ENCODE measurements at regions not wholly inside any gene's neighbourhood (a gene's known extent, or its start where the extent isn't known, plus 50 kb on each side); places are given as distances from the start of the nearest gene placed in this dataset.
"Not testable (repeated sequence)": the region's sequence is repeated elsewhere in the genome, so short reads cannot be mapped to it uniquely, and the experiment has no call there.

GRCh38 chr12:83896416-83896815, 1016.2 kb downstream of the SLC6A15 start:
- Histone ChIP-seq H3K4me3 (no peak overlapping the region), H3K4me1 (no peaks in the 10 kb centered on the region), H3K27ac (no peak overlapping the region), H3K9me3 (no peaks in the 10 kb centered on the region), H3K36me3 (no peaks in the 10 kb centered on the region), H3K27me3 (no peaks in the 10 kb centered on the region)
- ATAC-seq (no peak), DNase-seq (no peak)
- 24% methylated on average over 2 of the region's 2 CpGs for WGBS (ENCODE audit: insufficient coverage, low coverage, low lambda C conversion rate, missing lambda C conversion rate)
- intact Hi-C loops (cut with DNase I), result no loop called here
- no peak for TF ChIP-seq POLR2A (IDR thresholded peaks at IDR 0.05)
- no peak for TF ChIP-seq CTCF (IDR thresholded peaks at IDR 0.05)

DNA sequence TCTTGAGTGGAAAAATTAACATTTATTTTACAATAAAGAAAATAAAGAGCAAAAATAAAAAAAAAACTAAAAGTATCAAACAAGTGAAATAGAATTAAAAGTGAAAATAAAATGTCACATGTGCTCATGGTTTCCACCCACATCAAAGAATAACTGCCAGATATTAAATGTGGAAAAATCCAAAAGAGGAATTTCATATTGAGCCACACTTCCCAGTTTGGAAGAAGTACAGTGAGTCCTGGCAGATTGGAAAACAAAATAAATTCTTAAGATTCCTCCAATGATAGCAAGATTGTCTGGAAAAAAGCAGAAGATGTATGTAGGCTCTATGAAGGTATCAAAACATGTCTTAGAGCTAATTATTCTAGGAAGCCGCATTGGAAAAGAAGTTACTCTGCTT, 1019.5 kb downstream of the SLC6A15 start:
- Histone ChIP-seq H3K36me3 (no peaks in the 10 kb centered on the region), H3K4me1 (no peaks in the 10 kb centered on the region), H3K27me3 (no peaks in the 10 kb centered on the region), H3K9me3 (no peaks in the 10 kb centered on the region), H3K27ac (no peak overlapping the region), H3K4me3 (no peak overlapping the region)
- no peak for ATAC-seq
- no peak for DNase-seq
- TF ChIP-seq POLR2A (IDR thresholded peaks at IDR 0.05) (no peak), CTCF (IDR thresholded peaks at IDR 0.05) (no peak)
- intact Hi-C loops (cut with DNase I), result no loop called here
- WGBS (ENCODE audit: insufficient coverage, low coverage, low lambda C conversion rate, missing lambda C conversion rate), result 15% methylated on average over 1 of the region's 1 CpG

GRCh38 chr12:83889745-83890144, 1022.9 kb downstream of the SLC6A15 start:
- no peak for DNase-seq
- Histone ChIP-seq H3K27me3 (no peaks in the 10 kb centered on the region), H3K9me3 (no peaks in the 10 kb centered on the region), H3K27ac (no peak overlapping the region), H3K36me3 (no peaks in the 10 kb centered on the region), H3K4me3 (no peak overlapping the region), H3K4me1 (no peaks in the 10 kb centered on the region)
- no peak for ATAC-seq
- TF ChIP-seq POLR2A (IDR thresholded peaks at IDR 0.05) (no peak), CTCF (IDR thresholded peaks at IDR 0.05) (no peak)
- intact Hi-C loops (cut with DNase I), result no loop called here

GRCh38 chr12:83886479-83886878, 1026.1 kb downstream of the SLC6A15 start:
- WGBS (ENCODE audit: insufficient coverage, low coverage, low lambda C conversion rate, missing lambda C conversion rate), result 25% methylated on average over 3 of the region's 3 CpGs
- no peak for ATAC-seq
- H3K36me3 ChIP-seq, result no peaks in the 10 kb centered on the region

DNA sequence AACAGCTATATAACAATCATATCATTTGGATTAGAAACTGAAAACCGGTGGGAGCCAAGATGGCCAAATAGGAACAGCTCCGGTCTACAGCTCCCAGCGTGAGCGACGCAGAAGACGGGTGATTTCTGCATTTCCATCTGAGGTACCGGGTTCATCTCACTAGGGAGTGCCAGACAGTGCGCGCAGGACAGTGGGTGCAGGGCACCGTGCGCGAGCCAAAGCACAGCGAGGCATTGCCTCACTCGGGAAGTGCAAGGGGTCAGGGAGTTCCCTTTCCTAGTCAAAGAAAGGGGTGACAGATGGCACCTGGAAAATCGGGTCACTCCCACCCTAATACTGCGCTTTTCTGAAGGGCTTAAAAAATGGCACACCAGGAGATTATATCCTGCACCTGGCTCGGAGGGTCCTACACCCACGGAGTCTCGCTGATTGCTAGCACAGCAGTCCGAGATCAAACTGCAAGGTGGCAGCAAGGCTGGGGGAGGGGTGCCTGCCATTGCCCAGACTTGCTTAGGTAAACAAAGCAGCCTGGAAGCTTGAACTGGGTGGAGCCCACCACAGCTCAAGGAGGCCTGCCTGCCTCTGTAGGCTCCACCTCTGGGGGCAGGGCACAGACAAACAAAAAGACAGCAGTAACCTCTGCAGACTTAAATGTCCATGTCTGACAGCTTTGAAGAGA, 1041.5 kb downstream of the SLC6A15 start:
- DNase-seq; intact Hi-C loops (cut with DNase I); ATAC-seq; H3K4me1 ChIP-seq; H3K27me3 ChIP-seq; H3K9me3 ChIP-seq; H3K27ac ChIP-seq; H3K4me3 ChIP-seq; H3K36me3 ChIP-seq: not testable (repeated sequence)
- WGBS (ENCODE audit: insufficient coverage, low coverage, low lambda C conversion rate, missing lambda C conversion rate), result 85% methylated on average over 15 of the region's 20 CpGs

More at GRCh38 chr12:83886479-83886878, 1026.1 kb downstream of the SLC6A15 start:
- intact Hi-C loops (cut with DNase I), result no loop called here
- DNase-seq, result no peak
- Histone ChIP-seq H3K27ac (no peak overlapping the region), H3K9me3 (no peaks in the 10 kb centered on the region), H3K27me3 (no peaks in the 10 kb centered on the region), H3K4me3 (no peak overlapping the region), H3K4me1 (no peaks in the 10 kb centered on the region)
- TF ChIP-seq POLR2A (IDR thresholded peaks at IDR 0.05) (no peak), CTCF (IDR thresholded peaks at IDR 0.05) (no peak)

Measured in right lobe of liver (tissue), 6 donors.